ENCODE measurements at regions not wholly inside any gene's neighbourhood (a gene's known extent, or its start where the extent isn't known, plus 50 kb on each side); places are given as distances from the start of the nearest gene placed in this dataset.
"Not testable (repeated sequence)": the region's sequence is repeated elsewhere in the genome, so short reads cannot be mapped to it uniquely, and the experiment has no call there.

- no peak for DNase-seq (ENCODE audit: low spot score)
Observed at GRCh38 chr14:38592764-38593442, 337.0 kb upstream of the CLEC14A start.

- DNase-seq (ENCODE audit: low spot score) = no peak
Observed at GRCh38 chr14:38589747-38590350, 334.0 kb upstream of the CLEC14A start.

- no peak for DNase-seq (ENCODE audit: low spot score)
Observed at GRCh38 chr14:38583471-38583870, 327.6 kb upstream of the CLEC14A start.

DNA sequence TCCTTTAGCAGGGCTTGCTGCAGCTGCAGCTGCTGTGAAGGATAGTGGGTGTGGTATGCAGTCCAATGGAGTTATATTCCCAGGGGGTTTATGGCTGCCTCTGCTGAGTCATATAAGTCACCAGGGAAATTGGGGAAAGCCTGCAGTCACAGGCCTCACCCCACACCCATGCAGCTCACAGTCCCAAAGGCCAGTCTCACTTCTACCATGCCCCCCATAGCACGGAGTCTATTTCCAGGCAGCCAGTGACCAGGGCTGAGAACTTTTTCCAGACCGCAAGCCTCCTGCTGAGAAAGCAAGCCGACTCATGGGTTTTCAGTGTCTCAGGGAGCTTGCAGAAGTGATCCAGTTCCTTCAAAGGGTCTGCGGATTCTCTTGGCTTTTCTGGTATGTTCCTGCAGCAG, 322.4 kb upstream of the CLEC14A start:
- DNase-seq (ENCODE audit: low spot score) = no peak

- no peak for DNase-seq (ENCODE audit: low spot score)
Observed at GRCh38 chr14:38567703-38568102, 311.8 kb upstream of the CLEC14A start.

DNA sequence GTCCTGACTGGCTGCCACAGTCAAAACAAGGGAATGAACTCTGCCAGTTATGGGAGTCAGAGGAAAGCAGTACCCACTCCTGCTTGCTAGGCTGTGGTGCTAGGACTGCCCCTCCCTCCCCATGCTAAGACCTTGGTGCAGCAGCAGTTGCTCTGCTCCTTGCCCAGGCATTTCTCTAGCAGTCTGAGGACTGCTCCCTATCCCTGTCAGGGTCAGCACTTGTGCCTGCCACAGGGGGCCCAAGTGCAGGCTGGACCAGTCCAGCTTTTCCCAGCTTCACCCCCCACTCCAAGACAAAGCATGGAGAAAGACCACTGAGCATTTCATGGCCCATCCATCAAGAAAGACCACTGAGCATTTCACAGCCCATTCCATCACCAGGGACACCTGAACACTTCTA, 305.8 kb upstream of the CLEC14A start:
- no peak for DNase-seq (ENCODE audit: low spot score)

DNA sequence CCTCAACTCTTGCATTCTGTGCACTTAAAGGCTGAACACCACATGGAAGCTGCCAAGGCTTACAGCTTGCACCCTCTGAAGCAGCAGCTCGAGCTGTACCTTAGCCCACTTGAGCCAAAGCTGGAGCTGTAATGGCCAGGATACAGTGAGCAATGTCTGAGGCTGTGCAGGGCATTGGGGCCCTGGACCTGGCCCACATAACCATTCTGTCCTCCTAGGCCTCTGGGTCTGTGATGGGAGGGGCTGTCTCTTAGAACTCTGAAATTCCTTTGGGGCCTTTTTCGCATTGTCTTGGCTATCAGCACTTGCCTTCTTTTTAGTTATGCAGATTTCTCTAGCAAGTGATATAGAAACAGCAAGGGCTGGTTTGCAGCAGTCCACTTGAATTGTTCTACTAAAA, 303.8 kb upstream of the CLEC14A start:
- no peak for DNase-seq (ENCODE audit: low spot score)

DNA sequence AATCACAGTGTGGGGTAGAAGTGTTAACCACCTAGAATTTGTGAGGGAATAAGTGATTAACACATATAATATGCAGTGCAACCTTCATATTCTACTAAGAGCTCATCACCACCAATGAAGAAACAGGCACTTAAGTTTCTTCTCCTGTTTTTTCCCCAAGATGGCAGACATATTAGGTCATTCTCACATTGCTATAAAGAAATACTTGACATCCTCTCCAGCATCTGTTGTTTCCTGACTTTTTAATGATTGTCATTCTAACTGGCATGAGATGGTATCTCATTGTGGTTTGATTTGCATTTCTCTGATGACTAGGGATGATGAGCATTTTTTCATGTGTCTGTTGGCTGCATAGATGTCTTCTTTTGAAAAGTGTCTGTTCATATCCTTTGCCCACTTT, 301.5 kb upstream of the CLEC14A start:
- not testable (repeated sequence) for DNase-seq (ENCODE audit: low spot score)

DNA sequence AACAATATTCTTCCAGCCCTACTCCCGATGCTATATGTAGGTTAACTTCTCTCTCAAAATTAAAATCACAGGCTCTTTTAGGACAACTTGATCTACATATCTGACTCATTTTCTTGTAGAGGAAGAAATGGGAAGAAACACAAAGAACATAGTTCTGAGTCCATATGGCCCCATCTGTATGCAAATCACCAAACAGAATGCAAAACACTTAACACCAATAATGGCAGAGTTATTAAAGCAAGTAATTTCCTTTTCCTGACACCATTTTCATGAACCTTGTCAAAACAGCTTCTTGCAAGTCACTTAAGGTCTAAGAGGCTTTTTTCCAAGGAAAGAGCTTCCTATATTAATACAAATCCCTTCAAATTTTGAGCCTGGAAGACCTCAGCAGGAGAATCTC, 300.4 kb upstream of the CLEC14A start:
- no peak for DNase-seq (ENCODE audit: low spot score)

GRCh38 chr14:38554026-38554425, 298.1 kb upstream of the CLEC14A start:
- no peak for DNase-seq (ENCODE audit: low spot score)

- no peak for DNase-seq (ENCODE audit: low spot score)
Observed at GRCh38 chr14:38553586-38553985, 297.7 kb upstream of the CLEC14A start.

DNA sequence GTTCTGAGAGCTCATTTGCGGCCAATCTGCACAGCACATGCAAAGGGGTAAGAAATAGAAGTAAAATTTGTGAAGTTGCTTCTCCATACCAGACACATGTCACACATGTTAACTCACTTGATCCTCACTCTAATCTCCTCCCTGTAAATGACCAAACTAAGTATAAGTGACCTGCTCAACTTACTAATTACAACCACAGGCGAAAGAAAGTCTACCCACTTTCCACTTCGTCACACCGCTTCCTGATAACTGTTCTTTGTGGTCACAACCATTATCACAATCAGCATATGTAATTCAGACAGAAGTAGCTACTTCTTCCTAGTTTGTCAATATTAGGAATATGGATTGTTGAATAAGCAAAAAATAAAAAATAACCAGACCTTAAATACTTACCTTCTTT, 293.7 kb upstream of the CLEC14A start:
- no peak for DNase-seq (ENCODE audit: low spot score)

DNA sequence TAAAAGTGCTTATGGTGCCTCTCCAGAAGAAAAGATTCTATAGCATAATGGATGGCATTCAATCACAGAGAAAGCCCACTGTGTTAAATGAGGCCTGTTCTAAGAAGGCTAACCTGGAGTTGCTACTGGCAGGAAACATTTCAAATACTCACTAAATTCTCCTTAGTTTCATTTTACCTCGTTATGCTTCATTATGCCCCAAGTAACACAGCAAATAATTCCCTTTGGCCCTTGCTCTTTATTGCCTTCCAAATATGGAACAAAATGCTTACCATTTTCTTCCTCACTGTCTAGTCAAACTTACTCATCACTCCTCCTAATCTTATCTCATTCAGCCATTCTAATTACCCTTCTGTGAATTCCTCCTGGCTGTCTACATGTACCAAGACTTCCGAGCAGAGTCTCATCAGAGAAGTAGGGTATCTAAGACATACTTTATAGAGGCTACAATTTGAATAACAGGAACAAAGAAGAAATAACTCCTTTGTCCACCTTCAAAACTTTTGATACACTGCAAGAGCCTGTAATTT, 292.1 kb upstream of the CLEC14A start:
- DNase-seq (ENCODE audit: low spot score) = no peak

GRCh38 chr14:38546932-38547551, 291.1 kb upstream of the CLEC14A start:
- DNase-seq (ENCODE audit: low spot score) = no peak

DNA sequence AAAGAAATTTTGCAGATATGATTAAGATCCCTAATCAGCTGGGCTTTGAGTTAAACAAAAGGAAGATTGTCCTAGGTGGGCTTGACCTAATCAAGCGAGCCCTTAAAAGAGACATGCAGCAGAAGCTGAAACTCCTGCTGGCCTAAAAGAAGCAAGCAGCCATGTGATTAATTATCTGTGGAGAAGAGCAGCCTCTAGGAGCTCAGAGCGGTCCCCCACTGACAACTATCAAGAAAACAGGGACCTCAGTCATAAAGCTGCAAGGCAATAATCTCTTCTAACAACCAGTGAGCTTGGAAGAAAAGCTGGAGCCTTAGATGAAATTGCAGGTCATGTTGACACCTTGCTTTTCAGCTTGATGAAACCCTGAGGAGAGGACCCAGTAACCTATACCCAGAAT, 288.9 kb upstream of the CLEC14A start:
- DNase-seq (ENCODE audit: low spot score) = no peak

GRCh38 chr14:38543851-38544250, 288.0 kb upstream of the CLEC14A start:
- DNase-seq (ENCODE audit: low spot score) = not testable (repeated sequence)

DNA sequence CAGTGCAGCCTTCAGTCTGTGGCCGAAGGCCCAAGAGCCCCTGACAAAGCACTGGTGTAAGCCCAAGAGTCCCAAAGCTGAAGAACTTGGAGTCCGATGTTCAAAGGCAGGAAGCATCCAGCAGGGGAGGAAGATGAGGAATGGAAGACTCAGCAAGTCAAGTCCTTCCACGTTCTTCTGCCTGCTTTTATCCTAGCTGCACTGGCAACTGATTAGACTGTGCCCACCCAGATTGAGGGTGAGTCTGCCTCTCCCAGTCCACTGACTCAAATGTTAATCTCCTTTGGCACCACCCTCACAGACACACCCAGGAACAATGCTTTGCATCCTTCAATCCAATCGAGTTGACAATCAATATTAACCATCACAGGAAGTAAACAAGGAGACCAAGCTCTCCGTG, 282.2 kb upstream of the CLEC14A start:
- DNase-seq (ENCODE audit: low spot score) = not testable (repeated sequence)

- DNase-seq (ENCODE audit: low spot score) = no peak
Observed at GRCh38 chr14:38536376-38537038, 280.6 kb upstream of the CLEC14A start.

- no peak for DNase-seq (ENCODE audit: low spot score)
Observed at GRCh38 chr14:38528582-38528981, 272.7 kb upstream of the CLEC14A start.

DNA sequence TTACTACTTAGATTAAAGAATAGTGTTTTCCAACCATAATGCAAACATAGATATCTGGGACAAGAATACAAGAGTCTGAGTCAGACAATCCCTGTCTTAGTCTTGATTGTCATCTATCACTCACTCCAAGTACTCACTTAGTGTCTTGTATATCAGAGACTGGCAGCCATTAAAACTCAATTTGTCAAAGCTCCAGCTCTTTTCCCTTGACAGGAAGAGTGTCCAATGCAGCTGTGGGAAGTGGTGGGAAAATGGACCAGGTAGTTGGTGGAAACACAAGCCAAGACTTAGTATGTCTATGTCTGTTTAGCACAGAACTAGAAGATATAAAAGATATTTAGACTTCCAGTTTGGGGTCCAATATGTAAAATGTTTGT, 271.6 kb upstream of the CLEC14A start:
- no peak for DNase-seq (ENCODE audit: low spot score)

- no peak for DNase-seq (ENCODE audit: low spot score)
Observed at GRCh38 chr14:38526826-38527501, 271.1 kb upstream of the CLEC14A start.
